GM21576 (cell line): ENCODE measurements at regions not wholly inside any gene's neighbourhood (a gene's known extent, or its start where the extent isn't known, plus 50 kb on each side); places are given as distances from the start of the nearest gene placed in this dataset.
"Not testable (repeated sequence)": the region's sequence is repeated elsewhere in the genome, so short reads cannot be mapped to it uniquely, and the experiment has no call there.

Source experiments
- ATAC-seq: cut with Tn5 transposase; IDR thresholded peaks from one replicate; pipeline ENCODE4 v1.9.1; 2021; ENCODE audit warnings: mild to moderate bottlenecking, moderate library complexity; ENCODE audit not compliant: unreplicated experiment

GRCh38 chr10:38209332-38209731 is 115.2 kb downstream of the ZNF37A start:
- no peak for ATAC-seq

- not testable (repeated sequence) for ATAC-seq
Observed at GRCh38 chr10:38209748-38210147, 115.6 kb downstream of the ZNF37A start.

- ATAC-seq: no peak
Observed at GRCh38 chr10:38212460-38212859, 118.3 kb downstream of the ZNF37A start.

- no peak for ATAC-seq
Observed at GRCh38 chr10:38226385-38226784, 132.2 kb downstream of the ZNF37A start.

- no peak for ATAC-seq
Observed at GRCh38 chr10:38228394-38228793, 134.3 kb downstream of the ZNF37A start.

GRCh38 chr10:38238479-38238878 is 144.3 kb downstream of the ZNF37A start:
- ATAC-seq: not testable (repeated sequence)

GRCh38 chr10:38242061-38242649 is 148.0 kb downstream of the ZNF37A start:
- ATAC-seq: not testable (repeated sequence)

- not testable (repeated sequence) for ATAC-seq
Observed at GRCh38 chr10:38248113-38248512, 154.0 kb downstream of the ZNF37A start.

GRCh38 chr10:38252551-38252950 is 158.4 kb downstream of the ZNF37A start:
- ATAC-seq: not testable (repeated sequence)

- ATAC-seq: not testable (repeated sequence)
Observed at GRCh38 chr10:38267555-38267954, 173.4 kb downstream of the ZNF37A start.

GRCh38 chr10:38271031-38271430 is 176.9 kb downstream of the ZNF37A start:
- ATAC-seq: not testable (repeated sequence)

- ATAC-seq: not testable (repeated sequence)
Observed at GRCh38 chr10:38274879-38275278, 180.7 kb downstream of the ZNF37A start.

- ATAC-seq: not testable (repeated sequence)
Observed at GRCh38 chr10:38292560-38292959, 198.4 kb downstream of the ZNF37A start.

GRCh38 chr10:38310111-38310510 is 216.0 kb downstream of the ZNF37A start:
- not testable (repeated sequence) for ATAC-seq

GRCh38 chr10:38315090-38315805 is 221.1 kb downstream of the ZNF37A start:
- not testable (repeated sequence) for ATAC-seq

- not testable (repeated sequence) for ATAC-seq
Observed at GRCh38 chr10:38321393-38321792, 227.3 kb downstream of the ZNF37A start.

- ATAC-seq: not testable (repeated sequence)
Observed at GRCh38 chr10:38330306-38330705, 236.2 kb downstream of the ZNF37A start.

GRCh38 chr10:38331106-38331505 is 237.0 kb downstream of the ZNF37A start:
- not testable (repeated sequence) for ATAC-seq

GRCh38 chr10:38333699-38334098 is 239.6 kb downstream of the ZNF37A start:
- ATAC-seq: not testable (repeated sequence)

GRCh38 chr10:38350645-38351044 is 256.5 kb downstream of the ZNF37A start:
- not testable (repeated sequence) for ATAC-seq

- not testable (repeated sequence) for ATAC-seq
Observed at GRCh38 chr10:38354410-38354809, 260.3 kb downstream of the ZNF37A start.

GRCh38 chr10:38355911-38356526 is 261.9 kb downstream of the ZNF37A start:
- peak; percentile 100 for ATAC-seq
